HL-60 (cell line): ENCODE measurements at regions not wholly inside any gene's neighbourhood (a gene's known extent, or its start where the extent isn't known, plus 50 kb on each side); places are given as distances from the start of the nearest gene placed in this dataset.

ENCODE experiments used
- CTCF ChIP-seq: IDR thresholded peaks from one replicate; pipeline ENCODE4 v1.5.1; 2011; ENCODE audit warnings: low read length, control low read depth, inconsistent platforms; ENCODE audit not compliant: insufficient read depth
- GABPA ChIP-seq: IDR thresholded peaks from 2 replicates; pipeline ENCODE4 v1.6.1; 2012; ENCODE audit warnings: low read depth
- POLR2AphosphoS5 ChIP-seq: IDR thresholded peaks from 2 replicates; pipeline ENCODE4 v1.6.1; 2012; ENCODE audit warnings: low read depth
- REST ChIP-seq: IDR thresholded peaks from 2 replicates; pipeline ENCODE4 v1.6.1; 2012; ENCODE audit warnings: low read depth; ENCODE audit not compliant: insufficient replicate concordance
- SPI1 ChIP-seq: IDR thresholded peaks from 2 replicates; pipeline ENCODE4 v1.6.1; 2012; ENCODE audit warnings: low read depth, mild to moderate bottlenecking, borderline replicate concordance

- no peak for TF ChIP-seq CTCF
- no peak for TF ChIP-seq REST
- no peak for TF ChIP-seq SPI1
- no peak for TF ChIP-seq POLR2AphosphoS5
- no peak for TF ChIP-seq GABPA
Measured at GRCh38 chr9:73892335-73892734, 604.8 kb upstream of the RORB start.
